DND-41 (cell line): ENCODE measurements at regions not wholly inside any gene's neighbourhood (a gene's known extent, or its start where the extent isn't known, plus 50 kb on each side); places are given as distances from the start of the nearest gene placed in this dataset.

ENCODE experiments used
- ATAC-seq: fragments of 200-7000 bp; cut with Tn5 transposase; 3 replicates; pipeline ENCODE4 v1.9.1; 2021; ENCODE audit warnings: low read depth; ENCODE audit not compliant: insufficient read depth
- DNase-seq: peaks from one replicate; pipeline ENCODE4 v3.0.0-alpha.2; 2020
- H2AFZ ChIP-seq: 2 replicates; pipeline ENCODE4 v1.6.0; 2012; ENCODE audit warnings: low read depth, low read length
- H3K27ac ChIP-seq: 2 replicates; pipeline ENCODE4 v1.5.1; 2012; ENCODE audit warnings: low read length, inconsistent platforms
- H3K27me3 ChIP-seq: fragments of 200-600 bp; sonication (generic); 2 replicates; pipeline ENCODE4 v1.6.0; 2012; ENCODE audit warnings: low read length, mild to moderate bottlenecking, inconsistent platforms; ENCODE audit not compliant: insufficient read depth, poor library complexity
- H3K36me3 ChIP-seq: 2 replicates; pipeline ENCODE4 v1.5.1; 2012; ENCODE audit warnings: low read length, inconsistent platforms; ENCODE audit not compliant: insufficient read depth
- H3K4me1 ChIP-seq: 2 replicates; pipeline ENCODE4 v1.5.1; 2012; ENCODE audit warnings: mild to moderate bottlenecking, low read length; ENCODE audit not compliant: insufficient read depth
- H3K4me2 ChIP-seq: 2 replicates; pipeline ENCODE4 v1.6.0; 2012; ENCODE audit warnings: mild to moderate bottlenecking, moderate library complexity, low read length, inconsistent platforms; ENCODE audit not compliant: insufficient read depth
- H3K4me3 ChIP-seq, 2 experiments: fragments of 200-600 bp in 1 of 2; shearing (Covaris generic) in 1 of 2; 2 replicates each; pipeline ENCODE4 v1.5.1; 2012 to 2016; ENCODE audit warnings: inconsistent platforms in 2 of 2, low read length in 2 of 2, mild to moderate bottlenecking in 2 of 2, low read depth in 1 of 2, moderate library complexity in 1 of 2
- H3K79me2 ChIP-seq: 2 replicates; pipeline ENCODE4 v1.6.0; 2012; ENCODE audit warnings: low read length, inconsistent platforms; ENCODE audit not compliant: insufficient read depth
- H3K9ac ChIP-seq: 2 replicates; pipeline ENCODE4 v1.6.0; 2012; ENCODE audit warnings: low read depth, mild to moderate bottlenecking, inconsistent platforms, low read length, moderate library complexity
- H3K9me3 ChIP-seq: 2 replicates; pipeline ENCODE4 v1.5.1; 2012; ENCODE audit warnings: low read length, moderate library complexity, mild to moderate bottlenecking, inconsistent platforms; ENCODE audit not compliant: insufficient read depth, severe bottlenecking
- H4K20me1 ChIP-seq: 2 replicates; pipeline ENCODE4 v1.6.0; 2012; ENCODE audit warnings: low read length; ENCODE audit not compliant: insufficient read depth
- EZH2 ChIP-seq: IDR thresholded peaks from 3 replicates; pipeline ENCODE4 v1.6.1; 2012; ENCODE audit warnings: borderline replicate concordance, low read depth, mild to moderate bottlenecking, moderate library complexity, low read length, inconsistent platforms; ENCODE audit not compliant: severe bottlenecking
- TF ChIP-seq, protein P1 (sequence below): IDR thresholded peaks from 2 replicates; pipeline ENCODE4 v1.5.1; 2012; ENCODE audit warnings: borderline replicate concordance, low read length, moderate library complexity, mild to moderate bottlenecking; ENCODE audit not compliant: poor library complexity, severe bottlenecking; ENCODE audit errors: extremely low read depth

DNA sequence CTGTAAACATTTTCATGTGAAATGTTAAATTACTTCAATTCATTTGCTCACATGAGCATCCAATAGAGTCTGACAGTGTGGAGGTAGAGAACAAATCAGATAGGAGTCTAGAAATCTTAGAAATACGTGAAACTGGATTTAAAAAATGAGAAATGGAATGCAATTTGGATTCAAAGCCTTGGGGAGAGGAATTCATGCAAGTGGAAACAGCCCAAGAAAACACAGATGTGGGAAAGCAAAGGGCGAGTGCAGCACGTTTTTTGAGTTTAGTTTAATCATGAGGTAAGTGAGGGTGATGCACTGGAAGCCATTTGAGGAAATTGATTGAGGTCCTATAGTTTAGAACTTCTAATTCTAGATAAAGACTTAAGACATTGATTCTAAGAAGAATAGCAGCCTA is 434.7 kb downstream of the C3orf38 start:
- Histone ChIP-seq H3K4me2 (no peak overlapping the region), H3K9ac (no peak overlapping the region), H4K20me1 (no peaks in the 10 kb centered on the region), H2AFZ (no peak overlapping the region), H3K36me3 (no peaks in the 10 kb centered on the region), H3K27ac (no peak overlapping the region), H3K4me3 (no peak overlapping the region), H3K4me1 (no peaks in the 10 kb centered on the region), H3K27me3 (no peaks in the 10 kb centered on the region), H3K9me3 (no peaks in the 10 kb centered on the region), H3K79me2 (no peaks in the 10 kb centered on the region)
- DNase-seq, result no peak
- ATAC-seq, result no peak
- TF ChIP-seq, protein P1, sequence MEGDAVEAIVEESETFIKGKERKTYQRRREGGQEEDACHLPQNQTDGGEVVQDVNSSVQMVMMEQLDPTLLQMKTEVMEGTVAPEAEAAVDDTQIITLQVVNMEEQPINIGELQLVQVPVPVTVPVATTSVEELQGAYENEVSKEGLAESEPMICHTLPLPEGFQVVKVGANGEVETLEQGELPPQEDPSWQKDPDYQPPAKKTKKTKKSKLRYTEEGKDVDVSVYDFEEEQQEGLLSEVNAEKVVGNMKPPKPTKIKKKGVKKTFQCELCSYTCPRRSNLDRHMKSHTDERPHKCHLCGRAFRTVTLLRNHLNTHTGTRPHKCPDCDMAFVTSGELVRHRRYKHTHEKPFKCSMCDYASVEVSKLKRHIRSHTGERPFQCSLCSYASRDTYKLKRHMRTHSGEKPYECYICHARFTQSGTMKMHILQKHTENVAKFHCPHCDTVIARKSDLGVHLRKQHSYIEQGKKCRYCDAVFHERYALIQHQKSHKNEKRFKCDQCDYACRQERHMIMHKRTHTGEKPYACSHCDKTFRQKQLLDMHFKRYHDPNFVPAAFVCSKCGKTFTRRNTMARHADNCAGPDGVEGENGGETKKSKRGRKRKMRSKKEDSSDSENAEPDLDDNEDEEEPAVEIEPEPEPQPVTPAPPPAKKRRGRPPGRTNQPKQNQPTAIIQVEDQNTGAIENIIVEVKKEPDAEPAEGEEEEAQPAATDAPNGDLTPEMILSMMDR, result no peak
- TF ChIP-seq EZH2, result no peak

DNA sequence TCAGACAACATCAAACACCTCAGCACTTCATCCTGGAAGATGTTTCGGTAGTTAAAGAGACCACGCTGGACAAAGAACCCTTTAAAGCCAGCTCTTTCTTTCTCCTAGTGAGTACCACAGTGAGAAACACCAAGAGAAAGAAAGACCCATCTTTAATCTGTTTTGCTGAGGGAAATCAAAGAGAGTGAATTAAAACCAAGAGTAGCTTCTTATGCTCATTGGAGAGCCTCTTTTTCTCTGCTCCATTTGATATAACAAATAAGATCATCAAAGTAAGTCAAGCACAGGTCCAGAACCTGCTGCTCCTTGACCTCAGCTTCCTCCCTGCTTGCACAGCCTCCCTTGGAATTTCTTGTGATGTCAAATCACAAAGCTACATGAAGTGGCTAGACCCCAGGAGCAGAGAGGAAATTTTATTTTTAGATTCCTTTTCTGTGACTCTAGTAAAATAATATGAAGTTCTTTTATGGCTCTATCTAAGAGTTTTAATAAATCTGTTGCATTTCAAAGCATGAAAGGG is 436.4 kb downstream of the C3orf38 start:
- no peak overlapping the region for H3K4me2 ChIP-seq
- H3K36me3 ChIP-seq, result no peaks in the 10 kb centered on the region
- no peaks in the 10 kb centered on the region for H3K79me2 ChIP-seq
- H3K9me3 ChIP-seq, result no peaks in the 10 kb centered on the region
- H2AFZ ChIP-seq, result no peak overlapping the region
- no peaks in the 10 kb centered on the region for H3K27me3 ChIP-seq
- H4K20me1 ChIP-seq, result no peaks in the 10 kb centered on the region
- TF ChIP-seq EZH2, result no peak
- TF ChIP-seq, protein P1, result no peak
- no peak for DNase-seq
- H3K27ac ChIP-seq, result no peak overlapping the region
- no peak overlapping the region for H3K4me3 ChIP-seq
- H3K4me1 ChIP-seq, result no peaks in the 10 kb centered on the region
- ATAC-seq, result no peak
- no peak overlapping the region for H3K9ac ChIP-seq

DNA sequence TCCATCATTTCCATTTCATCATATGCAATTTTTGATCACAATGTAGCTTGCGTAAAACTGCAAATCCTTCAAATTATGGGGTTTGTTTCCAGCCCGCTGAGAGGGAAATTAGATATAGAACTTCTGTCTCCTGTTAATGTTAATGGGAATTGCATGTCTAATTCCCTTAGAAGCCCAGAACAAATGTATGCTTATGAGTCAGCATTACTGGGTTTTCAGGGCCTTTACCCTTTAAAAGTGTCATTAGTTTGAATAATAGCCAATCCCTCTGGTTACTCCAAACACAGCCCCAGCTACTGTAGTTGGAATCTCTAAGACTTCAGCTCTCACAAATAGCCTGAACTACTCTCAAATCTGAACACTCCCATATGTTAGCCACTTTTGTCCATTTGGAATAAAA is 439.4 kb downstream of the C3orf38 start:
- Histone ChIP-seq H2AFZ (no peak overlapping the region), H3K27ac (no peak overlapping the region), H3K4me3 (no peak overlapping the region), H3K4me2 (no peak overlapping the region), H3K27me3 (no peaks in the 10 kb centered on the region), H3K9ac (no peak overlapping the region), H4K20me1 (no peaks in the 10 kb centered on the region), H3K79me2 (no peaks in the 10 kb centered on the region), H3K36me3 (no peaks in the 10 kb centered on the region), H3K4me1 (no peaks in the 10 kb centered on the region), H3K9me3 (no peaks in the 10 kb centered on the region)
- no peak for ATAC-seq
- TF ChIP-seq, protein P1, result no peak
- TF ChIP-seq EZH2, result no peak
- no peak for DNase-seq

DNA sequence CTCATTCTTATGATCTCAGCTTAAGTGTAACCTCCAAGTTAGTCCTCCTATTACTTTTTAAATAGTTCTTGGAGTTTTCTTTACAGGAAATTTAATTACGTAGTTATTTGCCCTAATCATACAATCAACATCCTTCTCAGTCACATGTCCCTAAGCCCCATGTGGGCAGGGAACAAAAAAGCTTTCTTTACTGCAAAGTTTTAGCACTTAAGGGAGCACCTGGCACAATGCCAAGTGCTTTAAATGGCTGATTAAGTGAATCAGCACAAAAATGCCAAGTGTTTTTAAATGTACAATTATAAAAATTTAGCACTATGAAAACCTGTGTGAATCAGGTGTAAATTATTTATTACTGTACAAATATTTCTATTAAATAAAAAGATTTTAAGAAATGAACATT is 445.3 kb downstream of the C3orf38 start:
- H3K27ac ChIP-seq, result no peak overlapping the region
- TF ChIP-seq, protein P1, result no peak
- TF ChIP-seq EZH2, result no peak
- no peaks in the 10 kb centered on the region for H3K36me3 ChIP-seq
- no peaks in the 10 kb centered on the region for H3K27me3 ChIP-seq
- DNase-seq, result no peak
- no peak overlapping the region for H3K4me3 ChIP-seq
- no peaks in the 10 kb centered on the region for H3K4me1 ChIP-seq
- no peaks in the 10 kb centered on the region for H3K9me3 ChIP-seq
- no peak overlapping the region for H2AFZ ChIP-seq
- H3K9ac ChIP-seq, result no peak overlapping the region
- ATAC-seq, result no peak
- no peak overlapping the region for H3K4me2 ChIP-seq
- H3K79me2 ChIP-seq, result no peaks in the 10 kb centered on the region
- H4K20me1 ChIP-seq, result no peaks in the 10 kb centered on the region
